Esophagus muscularis mucosa (tissue), 4 donors: ENCODE measurements at regions not wholly inside any gene's neighbourhood (a gene's known extent, or its start where the extent isn't known, plus 50 kb on each side); places are given as distances from the start of the nearest gene placed in this dataset.
A peak's percentile ranks its signal among the peaks of the same experiment; 100 is the strongest.

Experiments
- DNase-seq: peaks from one replicate; pipeline ENCODE4 v3.0.0-alpha.2; 2017; ENCODE audit errors: extremely low spot score
- H3K27ac ChIP-seq, 4 donors: fragments of 200-600 bp; sonication (generic); replicated peaks in 1 of 4; 1 replicate in 3 of 4; 2 replicates in 1 of 4; pipeline ENCODE4 v1.5.1; 2016 to 2019; ENCODE audit warnings: mild to moderate bottlenecking in 1 of 4
- H3K27me3 ChIP-seq, 4 donors: fragments of 200-600 bp; sonication (generic); one replicate each; pipeline versions ENCODE4 v1.5.1 to v1.6.0; 2016 to 2019
- H3K36me3 ChIP-seq, 4 donors: fragments of 200-600 bp; sonication (generic); one replicate each; pipeline ENCODE4 v1.5.1; 2016 to 2019
- H3K4me1 ChIP-seq, 4 donors: fragments of 200-600 bp; sonication (generic); one replicate each; pipeline ENCODE4 v1.5.1; 2016 to 2019
- H3K4me3 ChIP-seq, 4 donors: fragments of 200-600 bp; sonication (generic); 1 replicate in 2 of 4; 2 replicates in 2 of 4; pipeline ENCODE4 v1.5.1; 2016 to 2019; ENCODE audit warnings: mild to moderate bottlenecking in 4 of 4, moderate library complexity in 1 of 4
- H3K9me3 ChIP-seq, 4 donors: fragments of 200-600 bp; sonication (generic); 1 replicate in 3 of 4; 2 replicates in 1 of 4; pipeline ENCODE4 v1.5.1; 2016 to 2019
- EP300 ChIP-seq: sonication (generic); formaldehyde crosslinking; IDR thresholded peaks from one replicate; pipeline ENCODE4 v1.6.1; 2017; ENCODE audit warnings: antibody characterized with exemption
- POLR2A ChIP-seq: fragments of 450-650 bp; IDR thresholded peaks from one replicate; pipeline ENCODE4 v1.6.1; 2017; ENCODE audit warnings: antibody characterized with exemption, moderate library complexity, mild to moderate bottlenecking, low read depth
- POLR2AphosphoS5 ChIP-seq, 2 donors: sonication (generic); formaldehyde crosslinking; IDR thresholded peaks; one replicate each; pipeline ENCODE4 v1.6.1; 2017; ENCODE audit warnings: antibody characterized with exemption in 2 of 2
- WGBS: methylation state at CpG from one replicate; pipeline ENCODE4 v1.1.5; 2018; 5-methylcytosine and 5-hydroxymethylcytosine counted together
- intact Hi-C: fragments of 100-400 bp; cut with DNase I; formaldehyde crosslinking; loops from one replicate; pipeline ENCODE4 v1.15.1; 2023
- TF ChIP-seq, protein P1 (sequence below), 3 experiments: fragments of 200-600 bp in 2 of 3; fragments of 450-650 bp in 1 of 3; sonication (generic) in 2 of 3; IDR thresholded peaks; one replicate each; pipeline ENCODE4 v1.5.1; 2017 to 2019; ENCODE audit warnings: antibody characterized with exemption in 3 of 3, mild to moderate bottlenecking in 2 of 3, moderate library complexity in 1 of 3

DNA sequence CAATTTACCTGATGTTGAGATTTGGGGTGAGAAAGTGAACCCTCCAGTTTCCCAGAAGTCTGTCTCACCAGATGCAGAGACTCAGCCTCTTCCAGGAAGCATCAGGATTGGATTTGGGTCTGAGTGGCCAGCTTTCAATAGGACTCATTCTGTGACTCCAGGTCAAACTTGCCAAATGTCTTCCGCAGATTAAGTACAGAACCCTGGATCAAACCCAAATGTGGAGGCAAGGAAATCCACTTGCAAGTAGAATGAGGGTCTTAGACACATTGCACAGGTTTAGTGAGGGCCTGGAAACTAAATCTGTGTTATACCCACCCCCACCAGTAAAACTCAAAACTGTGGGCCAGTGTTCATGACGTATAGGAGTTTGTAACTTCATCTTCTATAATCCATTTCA lies 372.2 kb upstream of the MGMT start:
- Histone ChIP-seq H3K27ac (no peak overlapping the region), H3K27me3 (no peaks in the 10 kb centered on the region), H3K4me3 (no peak overlapping the region), H3K4me1 (peaks cover 14 to 29% (median 24%) of the 10 kb centered on the region in 4 donors), H3K36me3 (no peaks in the 10 kb centered on the region), H3K9me3 (no peaks in the 10 kb centered on the region)
- TF ChIP-seq POLR2A, result no peak
- TF ChIP-seq, protein P1, sequence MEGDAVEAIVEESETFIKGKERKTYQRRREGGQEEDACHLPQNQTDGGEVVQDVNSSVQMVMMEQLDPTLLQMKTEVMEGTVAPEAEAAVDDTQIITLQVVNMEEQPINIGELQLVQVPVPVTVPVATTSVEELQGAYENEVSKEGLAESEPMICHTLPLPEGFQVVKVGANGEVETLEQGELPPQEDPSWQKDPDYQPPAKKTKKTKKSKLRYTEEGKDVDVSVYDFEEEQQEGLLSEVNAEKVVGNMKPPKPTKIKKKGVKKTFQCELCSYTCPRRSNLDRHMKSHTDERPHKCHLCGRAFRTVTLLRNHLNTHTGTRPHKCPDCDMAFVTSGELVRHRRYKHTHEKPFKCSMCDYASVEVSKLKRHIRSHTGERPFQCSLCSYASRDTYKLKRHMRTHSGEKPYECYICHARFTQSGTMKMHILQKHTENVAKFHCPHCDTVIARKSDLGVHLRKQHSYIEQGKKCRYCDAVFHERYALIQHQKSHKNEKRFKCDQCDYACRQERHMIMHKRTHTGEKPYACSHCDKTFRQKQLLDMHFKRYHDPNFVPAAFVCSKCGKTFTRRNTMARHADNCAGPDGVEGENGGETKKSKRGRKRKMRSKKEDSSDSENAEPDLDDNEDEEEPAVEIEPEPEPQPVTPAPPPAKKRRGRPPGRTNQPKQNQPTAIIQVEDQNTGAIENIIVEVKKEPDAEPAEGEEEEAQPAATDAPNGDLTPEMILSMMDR (IDR thresholded peaks at IDR 0.05), result no peak
- no peak for TF ChIP-seq POLR2AphosphoS5 (IDR thresholded peaks at IDR 0.05)
- no peak for TF ChIP-seq EP300
- intact Hi-C loops, result no loop called here
- peak; percentile 83 for DNase-seq
- WGBS, result 53% methylated on average over 2 of the region's 2 CpGs

DNA sequence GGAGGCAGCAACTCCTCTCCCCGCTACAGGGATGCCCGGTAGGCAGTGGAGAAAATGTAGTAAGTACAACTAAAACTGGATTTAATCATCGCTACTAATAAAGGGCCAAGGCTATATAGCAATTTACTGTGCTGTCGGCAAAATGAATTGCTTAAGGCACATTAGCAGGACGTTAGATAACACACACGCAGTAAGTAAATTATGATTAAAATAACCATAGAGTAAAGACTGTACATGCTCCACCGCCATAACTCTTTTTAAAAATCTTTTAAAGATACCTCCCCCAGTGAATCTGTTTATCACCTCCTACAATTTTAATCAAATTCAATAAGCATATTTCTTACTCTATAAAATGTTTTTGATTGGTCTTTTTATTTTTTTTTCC lies 371.4 kb upstream of the MGMT start:
- H3K27ac ChIP-seq, result peak overlapping the region in 3 of 4 donors; percentile 38 to 66 (median 53)
- 60% methylated on average over 7 of the region's 7 CpGs for WGBS
- H3K27me3 ChIP-seq, result no peaks in the 10 kb centered on the region
- peaks cover 14 to 29% (median 24%) of the 10 kb centered on the region in 4 donors for H3K4me1 ChIP-seq
- no peaks in the 10 kb centered on the region for H3K36me3 ChIP-seq
- TF ChIP-seq POLR2A (no peak), EP300 (no peak), POLR2AphosphoS5 (IDR thresholded peaks at IDR 0.05) (no peak)
- TF ChIP-seq, protein P1 (IDR thresholded peaks at IDR 0.05), result no peak
- no peak overlapping the region for H3K4me3 ChIP-seq
- intact Hi-C loops, result no loop called here
- no peak for DNase-seq
- H3K9me3 ChIP-seq, result no peaks in the 10 kb centered on the region

DNA sequence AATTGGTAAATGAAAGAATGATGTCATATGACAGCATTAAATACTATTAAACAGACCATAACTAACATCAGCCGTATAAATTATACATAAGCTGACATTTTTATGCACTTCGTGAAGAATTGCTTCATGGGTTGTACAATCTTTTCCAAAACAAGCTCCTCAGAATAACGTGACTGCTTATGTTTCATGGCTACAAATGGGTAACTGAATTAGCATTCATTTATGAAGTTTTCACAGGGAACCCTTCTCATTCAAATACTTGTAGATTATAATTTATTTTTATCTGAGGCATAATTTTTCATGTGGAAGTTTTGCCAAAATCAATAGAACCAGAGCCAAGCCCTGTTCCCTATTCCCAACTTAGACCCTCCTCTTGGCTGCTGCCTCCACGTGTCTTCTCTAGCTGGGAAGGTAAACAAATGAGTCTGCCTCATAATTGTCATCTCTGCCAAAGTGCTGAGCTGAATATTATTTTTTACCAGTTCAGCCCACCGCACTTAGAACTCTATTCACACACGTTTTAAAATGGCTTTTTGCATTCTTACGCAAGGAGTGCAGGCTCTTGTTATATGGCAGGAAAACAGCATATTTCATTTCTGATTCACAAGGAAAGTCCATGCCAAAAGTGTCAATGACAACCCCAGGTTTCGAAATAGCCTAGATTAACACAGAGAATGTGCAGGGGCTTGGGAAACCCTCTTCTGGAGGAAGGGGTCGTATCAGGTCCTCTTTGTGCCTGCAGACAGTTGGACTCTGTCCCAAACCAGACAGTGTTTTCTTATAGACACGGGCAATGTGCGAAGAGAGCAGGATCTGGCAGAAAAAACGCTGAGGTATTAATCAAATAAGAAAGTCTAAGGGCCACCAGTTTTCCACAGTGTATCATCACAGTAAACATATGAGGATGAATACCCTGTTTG lies 370.7 kb upstream of the MGMT start:
- Histone ChIP-seq H3K4me1 (peaks cover 14 to 29% (median 24%) of the 10 kb centered on the region in 4 donors), H3K36me3 (no peaks in the 10 kb centered on the region), H3K4me3 (no peak overlapping the region), H3K27ac (peak overlapping the region; percentile 38 to 66 (median 51)), H3K9me3 (no peaks in the 10 kb centered on the region), H3K27me3 (no peaks in the 10 kb centered on the region)
- DNase-seq, result peak; percentile 91
- WGBS, result 15% methylated on average over 12 of the region's 12 CpGs
- intact Hi-C loops, result no loop called here
- TF ChIP-seq POLR2A (no peak), POLR2AphosphoS5 (IDR thresholded peaks at IDR 0.05) (peak in 1 of 2 donors; percentile 82)

DNA sequence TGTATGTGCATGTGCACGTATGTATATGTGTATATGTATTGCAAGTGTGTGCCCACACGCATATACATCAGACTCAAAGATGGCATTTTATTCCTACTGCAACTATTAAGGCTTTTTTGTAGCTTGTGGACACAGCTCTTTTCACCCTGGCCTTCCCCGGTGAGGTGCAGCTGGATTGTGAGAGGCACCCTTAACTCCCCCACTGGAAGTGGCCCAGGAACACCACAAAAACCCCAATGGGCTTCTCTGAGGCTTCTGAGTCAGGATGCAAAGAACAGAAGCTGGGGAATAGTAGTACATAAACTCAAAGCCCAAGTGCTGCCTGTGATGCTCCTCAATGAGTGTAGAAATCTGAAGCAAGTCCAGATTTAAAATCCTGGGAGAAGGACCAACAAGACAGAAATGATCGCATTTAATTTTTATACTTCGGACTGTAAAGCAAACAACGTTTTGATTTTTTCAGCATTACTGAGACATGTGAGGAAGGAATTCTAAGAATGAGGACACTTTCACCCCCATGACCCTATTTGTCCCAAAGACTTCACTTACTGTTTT lies 369.2 kb upstream of the MGMT start:
- Histone ChIP-seq H3K9me3 (no peaks in the 10 kb centered on the region), H3K4me1 (peaks cover 14 to 29% (median 24%) of the 10 kb centered on the region in 4 donors), H3K27ac (no peak overlapping the region), H3K36me3 (no peaks in the 10 kb centered on the region), H3K4me3 (no peak overlapping the region), H3K27me3 (no peaks in the 10 kb centered on the region)
- WGBS, result 86% methylated on average over 6 of the region's 6 CpGs
- peak; percentile 81 for DNase-seq
- TF ChIP-seq POLR2A, result no peak
- intact Hi-C loops, result no loop called here

DNA sequence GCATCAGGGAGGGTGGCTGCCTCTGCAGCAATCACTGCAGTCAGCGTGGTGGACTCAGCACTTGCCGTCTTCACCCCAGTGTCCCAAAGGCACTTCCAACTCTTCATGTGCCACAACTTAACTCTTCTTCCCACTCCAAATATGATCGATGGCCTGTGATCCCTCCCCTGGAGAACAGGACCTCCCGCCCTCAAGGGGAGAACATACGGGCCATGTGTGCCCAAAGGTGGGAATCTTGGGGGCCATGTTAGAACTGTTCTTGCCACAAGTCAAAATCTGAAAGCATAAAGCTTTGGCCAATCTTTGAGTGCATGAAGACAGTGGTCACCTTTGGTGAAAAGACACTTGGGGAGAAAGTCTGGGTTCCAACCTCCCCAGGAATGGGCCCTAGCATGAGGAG lies 368.5 kb upstream of the MGMT start:
- Histone ChIP-seq H3K36me3 (no peaks in the 10 kb centered on the region), H3K27me3 (no peaks in the 10 kb centered on the region), H3K4me3 (no peak overlapping the region), H3K4me1 (peaks cover 14 to 30% (median 26%) of the 10 kb centered on the region in 4 donors), H3K9me3 (no peaks in the 10 kb centered on the region), H3K27ac (no peak overlapping the region)
- peak; percentile 90 for DNase-seq
- intact Hi-C loops, result no loop called here
- 93% methylated on average over 5 of the region's 5 CpGs for WGBS
- TF ChIP-seq POLR2AphosphoS5 (IDR thresholded peaks at IDR 0.05) (no peak), EP300 (no peak), POLR2A (no peak)
- TF ChIP-seq, protein P1 (IDR thresholded peaks at IDR 0.05), result no peak
